OCI-LY7 (cell line): ENCODE measurements at regions not wholly inside any gene's neighbourhood (a gene's known extent, or its start where the extent isn't known, plus 50 kb on each side); places are given as distances from the start of the nearest gene placed in this dataset.

Source experiments
- BruUV-seq: library from RNA; stranded (reverse); fragments of 400-500 nt; replicated peaks from 2 replicates; lab custom pipeline; 2021; lab: Mats Ljungman, UMichigan
- CTCF ChIA-PET: fragments of 300-600 bp; sonication (Branson Sonifier 250); formaldehyde crosslinking; loops from one replicate; lab custom pipeline; 2022; ENCODE audit warnings: antibody characterized with exemption; ENCODE audit not compliant: unreplicated experiment; lab: Charles Lee
- POLR2A ChIA-PET: fragments of 300-600 bp; sonication (Branson Sonifier 250); formaldehyde crosslinking; loops from one replicate; lab custom pipeline; 2022; ENCODE audit warnings: antibody characterized with exemption; lab: Charles Lee
- DNase-seq: peaks from one replicate; pipeline ENCODE4 v3.0.0-alpha.2; 2015; ENCODE audit warnings: low spot score
- H2AFZ ChIP-seq: fragments of 200-600 bp; sonication (generic), shearing (Covaris generic); 2 replicates; pipeline ENCODE4 v1.6.1; 2014; ENCODE audit warnings: mild to moderate bottlenecking, antibody characterized with exemption, low read length, moderate library complexity
- H3K27ac ChIP-seq: fragments of 200-600 bp; sonication (generic); 2 replicates; pipeline ENCODE4 v1.5.1; 2014; ENCODE audit warnings: mixed run types, low read depth, mild to moderate bottlenecking, moderate library complexity, low read length, inconsistent platforms; ENCODE audit not compliant: poor library complexity, severe bottlenecking
- H3K36me3 ChIP-seq: fragments of 200-600 bp; sonication (generic); 2 replicates; pipeline ENCODE4 v1.6.1; 2014; ENCODE audit warnings: mild to moderate bottlenecking, antibody characterized with exemption, low read length, moderate library complexity, mixed read lengths; ENCODE audit not compliant: insufficient read depth
- H3K4me1 ChIP-seq: fragments of 200-600 bp; sonication (generic); 2 replicates; pipeline ENCODE4 v1.5.1; 2014; ENCODE audit warnings: mild to moderate bottlenecking, low read length; ENCODE audit not compliant: insufficient read depth, poor library complexity, severe bottlenecking
- H3K4me2 ChIP-seq: fragments of 200-600 bp; sonication (generic); 2 replicates; pipeline ENCODE4 v1.6.1; 2014; ENCODE audit warnings: mild to moderate bottlenecking, low read length
- H3K4me3 ChIP-seq: fragments of 200-600 bp; sonication (generic); 2 replicates; pipeline ENCODE4 v1.5.1; 2014; ENCODE audit warnings: mild to moderate bottlenecking, low read depth, low read length; ENCODE audit not compliant: poor library complexity, severe bottlenecking
- H3K79me2 ChIP-seq: fragments of 200-600 bp; sonication (generic); 2 replicates; pipeline ENCODE4 v1.6.1; 2016; ENCODE audit warnings: low read depth, mild to moderate bottlenecking, low read length, moderate library complexity, mixed read lengths; ENCODE audit not compliant: insufficient read depth
- H3K9me2 ChIP-seq: fragments of 200-600 bp; sonication (generic); 2 replicates; pipeline ENCODE4 v1.6.1; 2016; ENCODE audit warnings: mild to moderate bottlenecking, low read length, mixed read lengths; ENCODE audit not compliant: insufficient read depth
- H3K9me3 ChIP-seq: fragments of 200-600 bp; sonication (generic); 2 replicates; pipeline ENCODE4 v1.6.1; 2014; ENCODE audit warnings: mild to moderate bottlenecking, mixed run types, low read length, mixed read lengths
- H4K20me1 ChIP-seq: fragments of 200-600 bp; sonication (generic); 2 replicates; pipeline ENCODE4 v1.6.1; 2014; ENCODE audit warnings: mild to moderate bottlenecking, antibody characterized with exemption, low read length, moderate library complexity, mixed read lengths; ENCODE audit not compliant: insufficient read depth
- EZH2phosphoT487 ChIP-seq: fragments of 200-600 bp; sonication (generic); IDR thresholded peaks from 2 replicates; pipeline ENCODE4 v1.6.1; 2018; ENCODE audit warnings: low read depth, borderline replicate concordance, mild to moderate bottlenecking, mixed run types, antibody characterized with exemption, low read length, moderate library complexity, mixed read lengths
- intact Hi-C: fragments of 100-400 bp; cut with micrococcal nuclease; formaldehyde crosslinking; loops from one replicate; pipeline ENCODE4 v1.10.0; 2022; ENCODE audit not compliant: unreplicated experiment
- TF ChIP-seq, protein P1 (sequence below): fragments of 200-600 bp; sonication (generic); conservative IDR thresholded peaks from 2 replicates; pipeline ENCODE4 v1.5.1; 2014; ENCODE audit warnings: mild to moderate bottlenecking, antibody characterized with exemption, low read length, moderate library complexity, mixed read lengths

GRCh38 chrX:66920296-66920695 lies 281.4 kb upstream of the EDA2R start:
- ChIA-PET CTCF (no interaction called here), POLR2A (no interaction called here)
- H2AFZ ChIP-seq = no peak overlapping the region
- intact Hi-C loops = no loop called here
- no peaks in the 10 kb centered on the region for H3K4me1 ChIP-seq
- TF ChIP-seq, protein P1, sequence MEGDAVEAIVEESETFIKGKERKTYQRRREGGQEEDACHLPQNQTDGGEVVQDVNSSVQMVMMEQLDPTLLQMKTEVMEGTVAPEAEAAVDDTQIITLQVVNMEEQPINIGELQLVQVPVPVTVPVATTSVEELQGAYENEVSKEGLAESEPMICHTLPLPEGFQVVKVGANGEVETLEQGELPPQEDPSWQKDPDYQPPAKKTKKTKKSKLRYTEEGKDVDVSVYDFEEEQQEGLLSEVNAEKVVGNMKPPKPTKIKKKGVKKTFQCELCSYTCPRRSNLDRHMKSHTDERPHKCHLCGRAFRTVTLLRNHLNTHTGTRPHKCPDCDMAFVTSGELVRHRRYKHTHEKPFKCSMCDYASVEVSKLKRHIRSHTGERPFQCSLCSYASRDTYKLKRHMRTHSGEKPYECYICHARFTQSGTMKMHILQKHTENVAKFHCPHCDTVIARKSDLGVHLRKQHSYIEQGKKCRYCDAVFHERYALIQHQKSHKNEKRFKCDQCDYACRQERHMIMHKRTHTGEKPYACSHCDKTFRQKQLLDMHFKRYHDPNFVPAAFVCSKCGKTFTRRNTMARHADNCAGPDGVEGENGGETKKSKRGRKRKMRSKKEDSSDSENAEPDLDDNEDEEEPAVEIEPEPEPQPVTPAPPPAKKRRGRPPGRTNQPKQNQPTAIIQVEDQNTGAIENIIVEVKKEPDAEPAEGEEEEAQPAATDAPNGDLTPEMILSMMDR = no peak
- no peak for TF ChIP-seq EZH2phosphoT487
- H3K9me2 ChIP-seq = no peaks in the 10 kb centered on the region
- H4K20me1 ChIP-seq = no peaks in the 10 kb centered on the region
- H3K4me3 ChIP-seq = no peak overlapping the region
- no peaks in the 10 kb centered on the region for H3K36me3 ChIP-seq
- no peak overlapping the region for H3K4me2 ChIP-seq
- H3K9me3 ChIP-seq = no peaks in the 10 kb centered on the region
- BruUV-seq = no TSS peak
- H3K79me2 ChIP-seq = no peaks in the 10 kb centered on the region
- no peak for DNase-seq
- H3K27ac ChIP-seq = no peak overlapping the region

- BruUV-seq = no TSS peak
- intact Hi-C loops = no loop called here
- ChIA-PET CTCF (no interaction called here), POLR2A (no interaction called here)
- Histone ChIP-seq H3K36me3 (no peaks in the 10 kb centered on the region), H4K20me1 (no peaks in the 10 kb centered on the region), H3K4me2 (no peak overlapping the region), H3K9me2 (no peaks in the 10 kb centered on the region), H3K9me3 (no peaks in the 10 kb centered on the region), H3K4me3 (no peak overlapping the region), H3K27ac (no peak overlapping the region), H2AFZ (no peak overlapping the region), H3K79me2 (no peaks in the 10 kb centered on the region), H3K4me1 (no peaks in the 10 kb centered on the region)
- DNase-seq = no peak
- no peak for TF ChIP-seq EZH2phosphoT487
- TF ChIP-seq, protein P1 = no peak
Measured at GRCh38 chrX:66919280-66919832, 280.5 kb upstream of the EDA2R start.

GRCh38 chrX:66918511-66918910 lies 279.6 kb upstream of the EDA2R start:
- intact Hi-C loops = no loop called here
- H4K20me1 ChIP-seq = no peaks in the 10 kb centered on the region
- no peak overlapping the region for H3K4me3 ChIP-seq
- H3K4me2 ChIP-seq = no peak overlapping the region
- POLR2A ChIA-PET = no interaction called here
- no peaks in the 10 kb centered on the region for H3K9me3 ChIP-seq
- DNase-seq = no peak
- no peak overlapping the region for H3K27ac ChIP-seq
- no peak for TF ChIP-seq EZH2phosphoT487
- H3K36me3 ChIP-seq = no peaks in the 10 kb centered on the region
- no peaks in the 10 kb centered on the region for H3K79me2 ChIP-seq
- CTCF ChIA-PET = no interaction called here
- no peak overlapping the region for H2AFZ ChIP-seq
- no TSS peak for BruUV-seq
- no peaks in the 10 kb centered on the region for H3K4me1 ChIP-seq
- H3K9me2 ChIP-seq = no peaks in the 10 kb centered on the region
